ENCODE measurements at regions not wholly inside any gene's neighbourhood (a gene's known extent, or its start where the extent isn't known, plus 50 kb on each side); places are given as distances from the start of the nearest gene placed in this dataset.

- DNase-seq (ENCODE audit: low spot score), result no peak
- no peaks in the 10 kb centered on the region for H3K36me3 ChIP-seq
- no peak for TF ChIP-seq CTCF (IDR thresholded peaks at IDR 0.05)
- H3K27ac ChIP-seq, result no peak overlapping the region
- no peaks in the 10 kb centered on the region for H3K9me3 ChIP-seq
- H3K4me1 ChIP-seq, result no peaks in the 10 kb centered on the region
- H3K4me3 ChIP-seq, result no peak overlapping the region
- no peaks in the 10 kb centered on the region for H3K27me3 ChIP-seq
Observed at GRCh38 chr7:11950942-11951341, 118.9 kb upstream of the THSD7A start.

GRCh38 chr7:11951909-11952308 is 119.9 kb upstream of the THSD7A start:
- H3K4me3 ChIP-seq, result no peak overlapping the region
- no peaks in the 10 kb centered on the region for H3K36me3 ChIP-seq
- H3K27ac ChIP-seq, result no peak overlapping the region
- H3K9me3 ChIP-seq, result no peaks in the 10 kb centered on the region
- DNase-seq (ENCODE audit: low spot score), result no peak
- H3K27me3 ChIP-seq, result no peaks in the 10 kb centered on the region
- no peak for TF ChIP-seq CTCF (IDR thresholded peaks at IDR 0.05)
- H3K4me1 ChIP-seq, result no peaks in the 10 kb centered on the region

GRCh38 chr7:11952972-11953371 is 121.0 kb upstream of the THSD7A start:
- H3K9me3 ChIP-seq, result no peaks in the 10 kb centered on the region
- no peaks in the 10 kb centered on the region for H3K27me3 ChIP-seq
- no peak for TF ChIP-seq CTCF (IDR thresholded peaks at IDR 0.05)
- H3K4me1 ChIP-seq, result no peaks in the 10 kb centered on the region
- no peak for DNase-seq (ENCODE audit: low spot score)
- H3K27ac ChIP-seq, result no peak overlapping the region
- H3K4me3 ChIP-seq, result no peak overlapping the region
- H3K36me3 ChIP-seq, result no peaks in the 10 kb centered on the region

GRCh38 chr7:11956991-11957390 is 125.0 kb upstream of the THSD7A start:
- no peak for DNase-seq (ENCODE audit: low spot score)
- H3K4me1 ChIP-seq, result no peaks in the 10 kb centered on the region
- H3K27me3 ChIP-seq, result no peaks in the 10 kb centered on the region
- no peaks in the 10 kb centered on the region for H3K36me3 ChIP-seq
- no peak overlapping the region for H3K4me3 ChIP-seq
- H3K27ac ChIP-seq, result no peak overlapping the region
- no peak for TF ChIP-seq CTCF (IDR thresholded peaks at IDR 0.05)
- H3K9me3 ChIP-seq, result no peaks in the 10 kb centered on the region

- Histone ChIP-seq H3K9me3 (no peaks in the 10 kb centered on the region), H3K4me1 (no peaks in the 10 kb centered on the region), H3K27ac (no peak overlapping the region), H3K36me3 (no peaks in the 10 kb centered on the region), H3K4me3 (no peak overlapping the region), H3K27me3 (no peaks in the 10 kb centered on the region)
- no peak for TF ChIP-seq CTCF (IDR thresholded peaks at IDR 0.05)
- DNase-seq (ENCODE audit: low spot score), result no peak
Observed at GRCh38 chr7:11957956-11958355, 126.0 kb upstream of the THSD7A start.

- Histone ChIP-seq H3K9me3 (no peaks in the 10 kb centered on the region), H3K27ac (no peak overlapping the region), H3K27me3 (no peaks in the 10 kb centered on the region), H3K4me3 (no peak overlapping the region), H3K36me3 (no peaks in the 10 kb centered on the region), H3K4me1 (no peaks in the 10 kb centered on the region)
- TF ChIP-seq CTCF (IDR thresholded peaks at IDR 0.05), result no peak
- no peak for DNase-seq (ENCODE audit: low spot score)
Observed at GRCh38 chr7:11959121-11959520, 127.1 kb upstream of the THSD7A start.

All from right atrium auricular region (tissue), 2 donors.